ACC112 (cell line): ENCODE measurements at regions not wholly inside any gene's neighbourhood (a gene's known extent, or its start where the extent isn't known, plus 50 kb on each side); places are given as distances from the start of the nearest gene placed in this dataset.

Source experiments
- H2AFZ ChIP-seq: fragments of 200-600 bp; sonication (generic); one replicate; pipeline ENCODE4 v1.6.0; 2017; ENCODE audit warnings: antibody characterized with exemption, low read length; ENCODE audit not compliant: unreplicated experiment
- H3K27ac ChIP-seq: fragments of 200-600 bp; sonication (generic); 2 replicates; pipeline ENCODE4 v1.5.1; 2014; ENCODE audit warnings: low read depth, mild to moderate bottlenecking, antibody characterized with exemption, low read length, moderate library complexity
- H3K27me3 ChIP-seq: fragments of 200-600 bp; sonication (generic); 2 replicates; pipeline ENCODE4 v1.6.1; 2014; ENCODE audit warnings: mild to moderate bottlenecking, antibody characterized with exemption, low read length, moderate library complexity, mixed read lengths; ENCODE audit not compliant: insufficient read depth
- H3K36me3 ChIP-seq: fragments of 200-600 bp; sonication (generic); 2 replicates; pipeline ENCODE4 v1.6.1; 2016; ENCODE audit warnings: mild to moderate bottlenecking, antibody characterized with exemption, low read length, moderate library complexity, mixed read lengths; ENCODE audit not compliant: insufficient read depth
- H3K4me1 ChIP-seq: fragments of 200-600 bp; sonication (generic); one replicate; pipeline ENCODE4 v1.6.1; 2016; ENCODE audit warnings: low read length, mixed read lengths; ENCODE audit not compliant: insufficient read depth, unreplicated experiment, control insufficient read depth
- H3K4me3 ChIP-seq: fragments of 200-600 bp; sonication (generic); 2 replicates; pipeline ENCODE4 v1.5.1; 2014; ENCODE audit warnings: mild to moderate bottlenecking, low read depth, low read length
- H3K79me2 ChIP-seq: fragments of 200-600 bp; sonication (generic); one replicate; pipeline ENCODE4 v1.6.0; 2016; ENCODE audit warnings: low read length; ENCODE audit not compliant: control insufficient read depth, unreplicated experiment, insufficient read depth

DNA sequence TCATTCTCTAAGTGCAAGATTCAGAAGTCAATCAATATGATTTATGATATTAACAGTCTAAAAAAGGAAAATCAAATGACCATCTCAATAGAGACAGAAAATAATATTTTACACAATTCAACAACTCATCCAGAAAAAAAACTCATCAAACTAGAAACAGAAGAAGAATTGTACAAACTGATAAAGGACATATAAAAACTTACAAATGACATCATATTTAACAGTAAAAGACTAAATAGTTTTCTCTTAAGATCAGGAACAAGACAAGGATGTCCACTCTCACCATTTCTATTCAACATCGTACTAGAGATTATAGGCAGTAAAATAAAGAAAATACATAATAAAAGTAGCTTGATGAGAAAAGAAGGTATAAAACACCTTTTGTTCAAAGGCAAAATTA is 527.3 kb downstream of the DACH1 start:
- Histone ChIP-seq H3K27ac (no peak overlapping the region), H2AFZ (no peak overlapping the region), H3K27me3 (no peaks in the 10 kb centered on the region), H3K4me3 (no peak overlapping the region), H3K4me1 (no peaks in the 10 kb centered on the region), H3K36me3 (no peaks in the 10 kb centered on the region), H3K79me2 (no peaks in the 10 kb centered on the region)

DNA sequence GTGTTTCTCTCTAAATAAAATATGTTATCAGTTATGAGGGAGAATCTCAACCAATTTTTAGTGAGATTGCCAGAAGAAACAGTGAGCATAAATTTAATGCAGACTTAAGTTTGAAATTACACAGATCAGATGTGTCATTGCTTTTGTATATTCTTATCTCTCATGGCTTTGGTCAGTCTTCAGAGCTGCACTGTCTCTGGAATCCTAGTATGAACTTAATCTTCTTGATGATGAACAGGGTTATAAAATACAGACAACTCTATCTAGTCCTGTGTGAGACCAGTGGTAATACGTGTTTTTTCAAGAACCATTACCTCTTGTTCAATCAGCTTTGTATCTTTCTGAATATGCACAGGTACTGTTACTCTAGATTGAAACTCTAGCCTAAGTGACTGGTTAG is 528.0 kb downstream of the DACH1 start:
- Histone ChIP-seq H3K4me1 (no peaks in the 10 kb centered on the region), H3K27me3 (no peaks in the 10 kb centered on the region), H3K4me3 (no peak overlapping the region), H3K36me3 (no peaks in the 10 kb centered on the region), H2AFZ (no peak overlapping the region), H3K27ac (no peak overlapping the region), H3K79me2 (no peaks in the 10 kb centered on the region)

DNA sequence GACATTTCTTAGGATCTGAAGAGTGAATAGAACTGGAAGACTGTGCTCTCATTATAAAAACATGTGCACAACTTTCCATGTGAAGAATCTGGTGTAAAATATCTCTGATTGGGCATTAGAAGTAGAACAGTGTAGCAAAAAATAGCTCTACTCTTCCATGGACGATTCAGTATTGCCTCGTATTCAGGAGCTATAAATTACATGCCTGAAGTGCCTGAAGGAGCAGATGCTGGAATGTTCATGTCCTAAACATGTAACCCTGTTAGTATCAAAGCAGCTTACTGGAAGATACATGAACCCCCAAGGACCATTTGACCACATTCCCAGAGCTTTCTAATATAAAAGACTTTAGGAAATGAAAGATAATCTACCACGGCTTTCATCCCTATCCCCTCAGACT is 528.9 kb downstream of the DACH1 start:
- H3K27ac ChIP-seq: no peak overlapping the region
- H2AFZ ChIP-seq: no peak overlapping the region
- H3K36me3 ChIP-seq: no peaks in the 10 kb centered on the region
- H3K4me3 ChIP-seq: no peak overlapping the region
- no peaks in the 10 kb centered on the region for H3K79me2 ChIP-seq
- H3K27me3 ChIP-seq: no peaks in the 10 kb centered on the region
- H3K4me1 ChIP-seq: no peaks in the 10 kb centered on the region

DNA sequence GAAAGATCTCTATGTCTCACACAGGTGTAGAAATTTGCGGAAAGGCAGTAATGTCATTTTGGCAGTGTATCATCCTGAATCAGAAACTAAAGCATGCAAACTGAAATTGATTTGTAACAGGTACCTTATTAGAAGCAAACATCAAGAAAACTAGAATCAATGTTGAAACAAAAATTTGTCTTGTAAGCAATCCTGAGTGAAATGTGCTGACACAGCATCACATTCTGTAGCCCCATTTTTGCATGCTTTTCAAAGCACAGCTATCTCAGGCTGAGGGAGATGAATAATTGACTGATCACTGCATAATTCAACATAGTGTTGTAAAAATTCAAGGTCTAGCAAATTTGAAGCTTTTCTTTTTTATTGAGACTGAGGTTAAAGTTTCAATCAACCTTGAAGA is 539.7 kb downstream of the DACH1 start:
- no peaks in the 10 kb centered on the region for H3K4me1 ChIP-seq
- H3K36me3 ChIP-seq: no peaks in the 10 kb centered on the region
- no peaks in the 10 kb centered on the region for H3K27me3 ChIP-seq
- no peak overlapping the region for H2AFZ ChIP-seq
- no peaks in the 10 kb centered on the region for H3K79me2 ChIP-seq
- H3K27ac ChIP-seq: no peak overlapping the region
- H3K4me3 ChIP-seq: no peak overlapping the region

DNA sequence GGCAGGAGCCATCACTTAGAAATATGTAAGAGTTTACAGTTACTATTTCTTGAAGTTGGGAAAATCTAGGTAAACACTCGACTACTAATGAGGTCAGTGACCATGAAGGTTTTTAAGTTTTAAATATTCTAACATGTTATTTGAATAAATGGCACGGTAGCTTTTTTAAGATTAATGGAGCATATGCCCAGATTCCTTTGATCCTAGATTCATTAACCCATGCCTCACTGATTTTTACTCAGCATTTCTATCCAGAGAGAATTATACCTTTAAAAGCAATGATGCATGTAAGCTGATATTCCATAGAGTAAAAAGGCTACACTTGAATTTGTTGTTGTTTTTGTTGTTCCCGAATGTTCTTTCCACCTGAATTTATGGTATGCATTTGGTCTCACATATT is 541.4 kb downstream of the DACH1 start:
- H3K36me3 ChIP-seq: no peaks in the 10 kb centered on the region
- no peaks in the 10 kb centered on the region for H3K27me3 ChIP-seq
- no peaks in the 10 kb centered on the region for H3K4me1 ChIP-seq
- H3K79me2 ChIP-seq: no peaks in the 10 kb centered on the region
- no peak overlapping the region for H3K27ac ChIP-seq
- no peak overlapping the region for H3K4me3 ChIP-seq
- no peak overlapping the region for H2AFZ ChIP-seq

DNA sequence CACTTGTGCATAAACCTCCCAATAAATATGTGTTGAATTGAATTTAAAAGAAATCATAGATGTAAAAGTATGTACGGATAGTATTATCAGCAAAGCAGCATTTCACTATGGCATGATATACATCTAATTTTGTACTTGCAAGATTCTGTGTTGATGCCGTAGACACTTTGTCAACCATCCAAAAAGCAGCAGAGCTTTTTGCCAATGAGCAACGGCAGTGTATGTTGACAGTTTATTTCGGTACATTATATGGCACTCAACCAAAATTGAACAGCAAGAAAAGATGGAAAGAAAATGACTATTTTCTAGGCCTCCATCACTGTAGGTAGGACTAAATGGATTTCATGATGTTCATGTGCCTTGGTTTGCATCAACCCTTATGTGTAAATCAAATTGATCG is 543.7 kb downstream of the DACH1 start:
- Histone ChIP-seq H3K79me2 (no peaks in the 10 kb centered on the region), H3K27me3 (no peaks in the 10 kb centered on the region), H2AFZ (no peak overlapping the region), H3K4me1 (no peaks in the 10 kb centered on the region), H3K27ac (no peak overlapping the region), H3K36me3 (no peaks in the 10 kb centered on the region), H3K4me3 (no peak overlapping the region)

DNA sequence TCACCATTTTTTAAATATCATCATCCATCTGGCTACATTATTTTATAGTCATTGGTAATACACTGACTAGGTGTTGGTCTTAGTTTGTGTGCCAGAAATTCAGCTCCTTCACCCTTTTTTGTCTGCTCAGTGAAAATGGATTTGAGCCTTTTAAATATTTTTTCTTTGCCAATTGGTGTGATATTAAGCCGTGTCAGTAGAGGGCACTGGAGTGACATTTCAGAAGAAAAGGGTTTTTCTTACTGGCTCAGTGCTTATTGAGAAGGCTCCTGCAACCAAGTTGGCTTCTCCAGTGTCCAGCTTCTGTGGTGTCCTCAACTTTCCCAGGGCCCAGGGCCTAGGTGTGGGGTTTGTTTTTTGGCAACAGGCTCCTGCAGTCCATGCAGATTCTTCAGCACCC is 546.6 kb downstream of the DACH1 start:
- no peaks in the 10 kb centered on the region for H3K4me1 ChIP-seq
- H3K27ac ChIP-seq: no peak overlapping the region
- no peaks in the 10 kb centered on the region for H3K27me3 ChIP-seq
- no peak overlapping the region for H2AFZ ChIP-seq
- H3K79me2 ChIP-seq: no peaks in the 10 kb centered on the region
- no peaks in the 10 kb centered on the region for H3K36me3 ChIP-seq
- no peak overlapping the region for H3K4me3 ChIP-seq

DNA sequence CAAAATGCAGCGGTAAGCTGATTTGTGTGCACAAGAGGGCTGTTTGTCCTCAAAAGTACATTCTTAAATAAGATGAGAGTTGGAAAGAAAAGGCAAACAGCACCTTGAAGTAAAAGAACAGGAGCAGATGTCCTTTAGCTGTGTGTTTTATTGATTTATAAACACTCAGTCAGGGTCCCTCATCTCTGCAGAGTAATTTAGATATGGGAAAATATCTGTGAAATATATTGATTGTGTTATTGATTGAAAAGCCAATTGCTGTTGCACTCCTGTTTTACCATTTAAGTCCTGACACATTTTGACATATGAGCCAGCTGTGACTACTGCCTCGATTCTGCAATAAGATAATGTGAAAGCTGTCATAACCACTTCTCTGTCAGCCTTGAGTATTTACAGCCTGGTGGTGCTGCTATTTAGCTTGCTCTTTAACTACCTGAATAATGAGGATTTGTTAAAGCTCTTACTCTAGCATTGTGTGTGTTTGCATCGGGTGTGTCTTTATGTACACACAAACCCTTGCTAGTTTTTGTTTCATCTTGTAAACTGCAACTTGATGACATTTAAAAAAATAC is 550.1 kb downstream of the DACH1 start:
- H2AFZ ChIP-seq: no peak overlapping the region
- H3K36me3 ChIP-seq: no peaks in the 10 kb centered on the region
- no peaks in the 10 kb centered on the region for H3K27me3 ChIP-seq
- no peak overlapping the region for H3K27ac ChIP-seq
- no peaks in the 10 kb centered on the region for H3K4me1 ChIP-seq
- no peaks in the 10 kb centered on the region for H3K79me2 ChIP-seq
- H3K4me3 ChIP-seq: no peak overlapping the region

DNA sequence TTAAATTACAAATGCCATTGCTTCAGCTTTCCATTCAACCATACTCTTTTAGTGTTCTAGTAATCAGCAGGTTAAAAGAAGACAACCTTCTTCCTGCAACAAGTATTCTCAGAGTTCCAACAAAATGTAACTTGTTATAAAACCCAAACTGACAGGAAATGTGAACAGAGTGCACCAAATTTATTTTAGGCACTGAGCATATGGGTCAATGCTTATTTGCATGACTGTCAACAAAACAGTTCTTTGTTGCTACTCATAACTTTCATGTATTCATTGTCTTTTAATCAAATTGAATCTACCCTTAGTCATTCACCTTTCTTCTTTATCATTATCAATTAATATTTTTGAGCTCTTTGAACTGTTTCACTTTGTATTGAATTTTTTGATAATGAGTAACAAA is 554.1 kb downstream of the DACH1 start:
- Histone ChIP-seq H3K27me3 (no peaks in the 10 kb centered on the region), H3K27ac (no peak overlapping the region), H2AFZ (no peak overlapping the region), H3K79me2 (no peaks in the 10 kb centered on the region), H3K36me3 (no peaks in the 10 kb centered on the region), H3K4me1 (no peaks in the 10 kb centered on the region), H3K4me3 (no peak overlapping the region)

DNA sequence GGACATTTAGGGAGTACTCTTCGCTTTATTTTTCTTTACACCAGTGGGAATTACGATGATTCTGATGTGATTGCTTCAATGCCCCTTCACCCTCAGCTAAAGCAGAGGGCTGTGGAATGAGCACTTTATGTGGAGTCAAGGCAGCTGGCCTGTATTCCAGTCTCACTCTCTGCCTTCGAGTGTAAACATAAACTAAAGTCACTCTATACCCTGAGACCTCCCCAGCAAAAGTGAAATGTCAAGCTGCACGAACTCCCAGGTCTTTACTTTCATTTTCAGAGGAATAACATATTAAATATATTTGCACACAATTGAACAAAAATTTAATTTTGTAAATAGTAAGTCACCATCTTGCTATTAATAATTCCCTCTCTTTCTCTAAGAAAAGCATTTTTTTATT is 557.1 kb downstream of the DACH1 start:
- no peaks in the 10 kb centered on the region for H3K27me3 ChIP-seq
- no peak overlapping the region for H3K27ac ChIP-seq
- no peak overlapping the region; the same call in 1 of the 2 replicates for H3K4me3 ChIP-seq
- H3K36me3 ChIP-seq: no peaks in the 10 kb centered on the region
- H3K79me2 ChIP-seq: no peaks in the 10 kb centered on the region
- no peak overlapping the region for H2AFZ ChIP-seq
- no peaks in the 10 kb centered on the region for H3K4me1 ChIP-seq

DNA sequence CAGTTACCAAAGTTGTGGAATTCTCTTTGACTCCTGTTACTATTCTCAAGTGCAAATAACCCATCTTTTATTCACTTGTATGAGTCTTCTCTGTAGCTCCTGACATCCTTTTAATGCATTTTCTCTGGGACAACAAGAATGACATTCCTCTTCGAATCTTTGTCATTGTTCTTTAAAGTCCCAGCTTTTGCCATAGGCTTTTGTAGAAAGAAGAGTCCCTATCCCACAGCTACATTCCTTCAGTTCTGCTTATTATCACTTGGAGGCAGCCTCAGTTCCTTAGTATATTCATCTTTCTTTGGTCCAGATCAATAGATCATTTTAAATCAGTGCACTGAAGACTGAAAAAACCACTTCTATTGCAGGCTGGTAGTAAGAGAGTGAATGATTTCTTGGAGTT is 560.2 kb downstream of the DACH1 start:
- Histone ChIP-seq H2AFZ (no peak overlapping the region), H3K79me2 (no peaks in the 10 kb centered on the region), H3K27ac (no peak overlapping the region), H3K4me1 (no peaks in the 10 kb centered on the region), H3K36me3 (no peaks in the 10 kb centered on the region), H3K4me3 (no peak overlapping the region), H3K27me3 (no peaks in the 10 kb centered on the region)
